H1 (cell line): ENCODE measurements at regions not wholly inside any gene's neighbourhood (a gene's known extent, or its start where the extent isn't known, plus 50 kb on each side); places are given as distances from the start of the nearest gene placed in this dataset.

ENCODE experiments used
- CTCF ChIA-PET: fragments of 300-600 bp; sonication (Branson Sonifier 250); formaldehyde crosslinking; loops from one replicate; lab custom pipeline; 2021; ENCODE audit not compliant: partially characterized antibody; lab: Charles Lee
- POLR2A ChIA-PET: fragments of 300-600 bp; sonication (Branson Sonifier 250); formaldehyde crosslinking; loops from one replicate; lab custom pipeline; 2021; ENCODE audit warnings: inconsistent platforms; ENCODE audit not compliant: partially characterized antibody; lab: Charles Lee
- DNase-seq, 2 experiments: peaks; one replicate each; pipeline versions ENCODE4 v3.0.0 to v3.0.0-alpha.2; 2010 to 2022; ENCODE audit warnings: low spot score in 2 of 2, low read depth in 1 of 2, mixed read lengths in 1 of 2
- FAIRE-seq: peaks from 2 replicates; lab custom pipeline; 2011; peaks lifted over from hg19 to GRCh38; lab: Jason Lieb, UNC
- H2AFZ ChIP-seq: 2 replicates; pipeline ENCODE4 v1.8.1; 2012; ENCODE audit warnings: low read length, inconsistent platforms
- H2AK5ac ChIP-seq: 2 replicates; pipeline ENCODE4 v1.6.1; 2013; ENCODE audit warnings: low read depth, low read length
- H2BK120ac ChIP-seq: replicated peaks from 2 replicates; pipeline ENCODE3; 2013; ENCODE audit warnings: low read depth, low read length, inconsistent platforms
- H2BK12ac ChIP-seq: 2 replicates; pipeline ENCODE4 v1.6.1; 2013; ENCODE audit warnings: low read depth, low read length
- H2BK15ac ChIP-seq: 2 replicates; pipeline ENCODE4 v1.6.1; 2013; ENCODE audit warnings: low read length
- H2BK20ac ChIP-seq: 2 replicates; pipeline ENCODE4 v1.6.1; 2013; ENCODE audit warnings: low read length
- H2BK5ac ChIP-seq: 2 replicates; pipeline ENCODE4 v1.6.1; 2013; ENCODE audit warnings: low read depth, low read length
- H3K14ac ChIP-seq: 2 replicates; pipeline ENCODE4 v1.6.1; 2013; ENCODE audit warnings: inconsistent platforms; ENCODE audit not compliant: insufficient read length
- H3K18ac ChIP-seq: 2 replicates; pipeline ENCODE4 v1.6.1; 2013; ENCODE audit warnings: low read length; ENCODE audit errors: extremely low read depth
- H3K23ac ChIP-seq: 2 replicates; pipeline ENCODE4 v1.6.1; 2013; ENCODE audit warnings: inconsistent platforms; ENCODE audit not compliant: insufficient read length
- H3K23me2 ChIP-seq: 2 replicates; pipeline ENCODE4 v1.6.1; 2013; ENCODE audit warnings: low read depth, low read length
- H3K27ac ChIP-seq: 2 replicates; pipeline ENCODE4 v1.6.1; 2011; ENCODE audit warnings: low read depth, low read length, inconsistent platforms
- H3K27me3 ChIP-seq, 4 experiments: replicated peaks in 1 of 4; 1 replicate in 1 of 4; 2 replicates in 3 of 4; pipeline versions ENCODE4 v1.6.1 to v1.8.1; 2011 to 2013; ENCODE audit warnings: low read length in 3 of 4, mild to moderate bottlenecking in 3 of 4, inconsistent platforms in 2 of 4, mixed read lengths in 2 of 4, moderate library complexity in 1 of 4; ENCODE audit not compliant: control insufficient read depth in 3 of 4, insufficient read depth in 3 of 4; ENCODE audit errors: extremely low read depth in 1 of 4
- H3K36me3 ChIP-seq, 4 experiments: 2 replicates each; pipeline versions ENCODE4 v1.6.1 to v1.8.1; 2011 to 2013; ENCODE audit warnings: mild to moderate bottlenecking in 4 of 4, low read length in 3 of 4, moderate library complexity in 2 of 4, control low read depth in 1 of 4, inconsistent platforms in 1 of 4; ENCODE audit not compliant: insufficient read depth in 4 of 4, control insufficient read depth in 2 of 4
- H3K4ac ChIP-seq: replicated peaks from 2 replicates; pipeline ENCODE3; 2013; ENCODE audit warnings: low read length, low read depth, mixed read lengths, inconsistent platforms; ENCODE audit not compliant: insufficient read length
- H3K4me1 ChIP-seq, 4 experiments: replicated peaks in 1 of 4; 1 replicate in 1 of 4; 2 replicates in 3 of 4; pipeline versions ENCODE4 v1.6.1 to v1.8.1; 2011 to 2013; ENCODE audit warnings: low read length in 3 of 4, inconsistent platforms in 2 of 4, mixed read lengths in 1 of 4; ENCODE audit not compliant: insufficient read depth in 4 of 4, control insufficient read depth in 3 of 4
- H3K4me2 ChIP-seq, 2 experiments: 2 replicates each; pipeline versions ENCODE4 v1.6.1 to v1.8.1; 2011 to 2013; ENCODE audit warnings: low read depth in 2 of 2, low read length in 2 of 2, control low read depth in 1 of 2, inconsistent platforms in 1 of 2, mild to moderate bottlenecking in 1 of 2; ENCODE audit not compliant: insufficient read depth in 1 of 2
- H3K4me3 ChIP-seq, 4 experiments: fragments of 200-600, 300-600 bp in 1 of 4; sonication (generic), shearing (Covaris generic), sonication (Bioruptor Twin) in 1 of 4; 2 replicates each; pipeline versions ENCODE4 v1.5.1 to v1.8.1; 2011 to 2016; ENCODE audit warnings: low read length in 4 of 4, low read depth in 3 of 4, control low read depth in 2 of 4, inconsistent platforms in 2 of 4, mild to moderate bottlenecking in 2 of 4, mixed read lengths in 1 of 4, moderate library complexity in 1 of 4; ENCODE audit not compliant: insufficient read depth in 2 of 4; ENCODE audit errors: extremely low read depth in 1 of 4
- H3K56ac ChIP-seq: replicated peaks from 2 replicates; pipeline ENCODE3; 2013; ENCODE audit warnings: low read depth, mild to moderate bottlenecking, mixed read lengths, low read length, inconsistent platforms; ENCODE audit not compliant: insufficient read length
- H3K79me1 ChIP-seq: 2 replicates; pipeline ENCODE4 v1.6.1; 2013; ENCODE audit warnings: low read depth, low read length, control low read depth
- H3K79me2 ChIP-seq, 2 experiments: 2 replicates each; pipeline versions ENCODE4 v1.6.1 to v1.8.1; 2012 to 2013; ENCODE audit warnings: low read length in 2 of 2, mild to moderate bottlenecking in 2 of 2, inconsistent platforms in 1 of 2; ENCODE audit not compliant: insufficient read depth in 2 of 2, control insufficient read depth in 1 of 2
- H3K9ac ChIP-seq, 4 experiments: replicated peaks in 1 of 4; 1 replicate in 1 of 4; 2 replicates in 3 of 4; pipeline versions ENCODE4 v1.6.1 to v1.8.1; 2011 to 2013; ENCODE audit warnings: low read depth in 3 of 4, low read length in 3 of 4, control low read depth in 2 of 4, mild to moderate bottlenecking in 2 of 4, moderate library complexity in 2 of 4, inconsistent platforms in 1 of 4; ENCODE audit errors: extremely low read depth in 1 of 4
- H3K9me3 ChIP-seq, 2 experiments: 2 replicates each; pipeline versions ENCODE4 v1.6.1 to v1.8.1; 2012 to 2013; ENCODE audit warnings: mild to moderate bottlenecking in 2 of 2, moderate library complexity in 2 of 2, control low read depth in 1 of 2, inconsistent platforms in 1 of 2, low read depth in 1 of 2, low read length in 1 of 2, mixed read lengths in 1 of 2; ENCODE audit not compliant: insufficient read depth in 2 of 2
- H4K20me1 ChIP-seq, 2 experiments: replicated peaks in 1 of 2; 2 replicates each; pipeline versions ENCODE3 to v1.8.1; 2011 to 2013; ENCODE audit warnings: inconsistent platforms in 2 of 2, low read length in 2 of 2, mild to moderate bottlenecking in 1 of 2; ENCODE audit not compliant: insufficient read depth in 2 of 2, control insufficient read depth in 1 of 2
- H4K5ac ChIP-seq: 2 replicates; pipeline ENCODE4 v1.6.1; 2013; ENCODE audit warnings: low read length, low read depth, mixed read lengths, inconsistent platforms; ENCODE audit not compliant: insufficient read length
- H4K8ac ChIP-seq: 2 replicates; pipeline ENCODE4 v1.8.0; 2013; ENCODE audit warnings: mild to moderate bottlenecking, moderate library complexity, low read length, inconsistent platforms; ENCODE audit not compliant: insufficient read depth; ENCODE audit errors: extremely low read depth
- H4K91ac ChIP-seq: replicated peaks from 2 replicates; pipeline ENCODE3; 2013; ENCODE audit warnings: low read length, mixed read lengths, inconsistent platforms; ENCODE audit not compliant: insufficient read length
- BCL11A ChIP-seq, 2 experiments: IDR thresholded peaks; one replicate each; pipeline ENCODE4 v1.6.1; 2011; ENCODE audit warnings: low read depth in 2 of 2, low read length in 2 of 2, mild to moderate bottlenecking in 2 of 2
- CBX5 ChIP-seq: fragments of 300-800, 300-1000 bp; sonication (generic); IDR thresholded peaks from 2 replicates; pipeline ENCODE4 v1.7.1; 2016; ENCODE audit warnings: antibody characterized with exemption, low read length, low read depth
- NANOG ChIP-seq: IDR thresholded peaks from 2 replicates; pipeline ENCODE4 v1.6.1; 2011; ENCODE audit warnings: low read length, low read depth, mild to moderate bottlenecking, inconsistent platforms; ENCODE audit not compliant: insufficient read depth, poor library complexity, severe bottlenecking
- POLR2A ChIP-seq, 2 experiments: IDR thresholded peaks; 1 replicate in 1 of 2; 2 replicates in 1 of 2; pipeline ENCODE4 v1.6.1; 2011; ENCODE audit warnings: low read depth in 2 of 2, low read length in 2 of 2, mild to moderate bottlenecking in 2 of 2; ENCODE audit errors: control extremely low read depth in 1 of 2
- YY1 ChIP-seq: IDR thresholded peaks from 2 replicates; pipeline ENCODE4 v1.6.1; 2011; ENCODE audit warnings: low read depth, mild to moderate bottlenecking, low read length
- ZNF274 ChIP-seq: IDR thresholded peaks from 2 replicates; pipeline ENCODE4 v1.7.0; 2012; ENCODE audit warnings: low read length, borderline replicate concordance; ENCODE audit errors: extremely low read depth

DNA sequence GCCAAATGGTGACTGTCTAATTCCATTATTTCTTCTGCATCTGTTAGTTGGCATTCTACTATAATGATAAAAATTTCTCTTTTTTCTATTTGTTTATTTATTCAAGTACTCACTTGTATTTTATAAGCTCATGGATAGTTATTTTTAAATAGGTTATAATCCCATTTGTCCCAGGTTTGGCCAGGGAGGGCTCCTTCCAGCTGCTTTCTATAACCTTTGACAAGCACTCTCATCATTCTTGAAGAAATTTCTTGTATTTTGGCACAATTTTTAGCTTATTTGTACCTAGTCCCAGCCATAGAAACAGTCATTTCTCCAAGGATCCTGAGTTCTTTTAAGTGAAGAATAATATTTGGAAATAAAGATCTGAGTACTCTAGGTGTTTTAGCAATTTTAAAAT is 1038.6 kb upstream of the AGA start:
- Histone ChIP-seq H3K4ac (no peak overlapping the region), H3K9me3 (no peaks in the 10 kb centered on the region), H3K4me3 (no peak overlapping the region), H3K79me1 (no peaks in the 10 kb centered on the region), H4K91ac (no peak overlapping the region), H2AK5ac (no peak overlapping the region), H3K36me3 (no peaks in the 10 kb centered on the region), H4K8ac (no peak overlapping the region), H3K4me2 (no peak overlapping the region), H3K14ac (no peak overlapping the region), H3K56ac (no peak overlapping the region), H2BK20ac (no peak overlapping the region), H3K79me2 (no peaks in the 10 kb centered on the region), H3K27ac (no peak overlapping the region), H3K27me3 (no peaks in the 10 kb centered on the region), H3K23me2 (no peaks in the 10 kb centered on the region), H3K23ac (no peak overlapping the region), H3K4me1 (no peaks in the 10 kb centered on the region), H2AFZ (no peak overlapping the region), H2BK15ac (no peak overlapping the region), H4K20me1 (no peaks in the 10 kb centered on the region), H3K9ac (no peak overlapping the region), H2BK12ac (no peak overlapping the region), H4K5ac (no peak overlapping the region), H3K18ac (no peak overlapping the region), H2BK120ac (no peak overlapping the region), H2BK5ac (no peak overlapping the region)
- ChIA-PET POLR2A (no interaction called here), CTCF (no interaction called here)
- no peak for FAIRE-seq
- DNase-seq = no peak
- TF ChIP-seq CBX5 = no peak
- no peak for TF ChIP-seq ZNF274
- TF ChIP-seq BCL11A (IDR thresholded peaks at IDR 0.05; ENCODE audit: low read depth in 2 of 2, low read length in 2 of 2) = no peak
- no peak for TF ChIP-seq NANOG
- no peak for TF ChIP-seq YY1
- no peak for TF ChIP-seq POLR2A (IDR thresholded peaks at IDR 0.05; ENCODE audit: control extremely low read depth in 1 of 2, low read depth in 2 of 2, low read length in 2 of 2)
